Pancreas (tissue), 10 donors: ENCODE measurements at regions not wholly inside any gene's neighbourhood (a gene's known extent, or its start where the extent isn't known, plus 50 kb on each side); places are given as distances from the start of the nearest gene placed in this dataset.

Experiments used
- ATAC-seq, 4 donors: fragments of 200-7000 bp; cut with Tn5 transposase; one replicate each; pipeline versions ENCODE4 v1.8.0 to v1.9.1; 2020; ENCODE audit warnings: mild to moderate bottlenecking in 4 of 4, moderate library complexity in 4 of 4
- DNase-seq, 6 donors: peaks; one replicate each; pipeline ENCODE4 v3.0.0-alpha.2; 2020
- FAIRE-seq: peaks from 2 replicates; lab custom pipeline; 2012; peaks lifted over from hg19 to GRCh38; lab: Jason Lieb, UNC
- H3K27ac ChIP-seq, 4 donors: fragments of 200-600 bp; sonication (generic); 1 replicate in 3 of 4; 2 replicates in 1 of 4; pipeline versions ENCODE4 v1.5.0 to v1.8.0; 2020
- H3K27me3 ChIP-seq, 4 donors: fragments of 200-600 bp; one replicate each; pipeline ENCODE4 v1.8.0; 2021
- H3K36me3 ChIP-seq, 3 donors: fragments of 200-600 bp; sonication (generic) in 1 of 3; one replicate each; pipeline versions ENCODE4 v1.5.0 to v1.8.0; 2020 to 2021
- H3K4me1 ChIP-seq, 3 donors: fragments of 200-600 bp; one replicate each; pipeline ENCODE4 v1.8.0; 2021
- H3K4me3 ChIP-seq, 4 donors: fragments of 200-600 bp; sonication (generic) in 2 of 4; one replicate each; pipeline versions ENCODE4 v1.5.0 to v1.8.0; 2020 to 2021
- H3K9me3 ChIP-seq, 4 donors: fragments of 200-600 bp; one replicate each; pipeline ENCODE4 v1.8.0; 2021
- CTCF ChIP-seq, 4 donors: fragments of 200-600 bp; sonication (generic) in 3 of 4; IDR thresholded peaks; one replicate each; pipeline versions ENCODE4 v1.5.0 to v1.8.0; 2021; ENCODE audit warnings: antibody characterized with exemption in 4 of 4
- WGBS, 2 donors: extraction: QIAGEN DNeasy Blood & Tissue Kit; methylation state at CpG; one replicate each; pipeline ENCODE4 v1.1.7; 2013; 5-methylcytosine and 5-hydroxymethylcytosine counted together
- intact Hi-C, 3 donors: fragments of 100-400 bp; cut with DNase I; formaldehyde crosslinking; loops; one replicate each; pipeline versions ENCODE4 v1.11.1 to v1.14.2; 2022
- donor health status: healthy with polysubstance abuse.
- donor health status: DM: no; HTN: no; CAD: no; lungs with moderate emphysema.
- donor health status: DM: no; HTN: no; CAD: no.
- donor health status: control.
- donor health status: control.
- donor health status: Bipolar disorder and iron deficiency.
- donor health status: DM: yes; HTN: yes; CAD: no.
- donor health status: DM: no; HTN: no; CAD: no.
- donor health status: DM: no; HTN: no; CAD: no.
- donor health status: DM: yes; HTN: yes; CAD: no.

- intact Hi-C loops, result loop anchor here in 1 of 3 donors (10.0 kb wide), 1 partner anchor 58 kb away; no protein-coding TSS in a partner anchor
- FAIRE-seq (no peak), DNase-seq (no peak), ATAC-seq (no peak)
- Histone ChIP-seq H3K27ac (no peak overlapping the region), H3K36me3 (no peaks in the 10 kb centered on the region), H3K9me3 (no peaks in the 10 kb centered on the region), H3K4me1 (no peaks in the 10 kb centered on the region), H3K27me3 (no peaks in the 10 kb centered on the region), H3K4me3 (no peak overlapping the region)
- 15 to 24% methylated on average over 2 of the region's 2 CpGs for WGBS, 2 donors
- TF ChIP-seq CTCF (IDR thresholded peaks at IDR 0.05), result no peak
These were observed 725.0 kb downstream of the METTL15 start for GRCh38 chr11:28833169-28833568.

GRCh38 chr11:28826807-28827206, 718.6 kb downstream of the METTL15 start:
- ATAC-seq, result no peak
- TF ChIP-seq CTCF (IDR thresholded peaks at IDR 0.05), result no peak
- Histone ChIP-seq H3K4me3 (no peak overlapping the region), H3K4me1 (no peaks in the 10 kb centered on the region), H3K9me3 (no peaks in the 10 kb centered on the region), H3K36me3 (no peaks in the 10 kb centered on the region), H3K27me3 (no peaks in the 10 kb centered on the region), H3K27ac (no peak overlapping the region)
- FAIRE-seq, result no peak
- WGBS, 2 donors, result 89 to 95% methylated on average over 1 of the region's 1 CpG
- no peak for DNase-seq
- intact Hi-C loops, result no loop called here

GRCh38 chr11:28822576-28822975, 714.4 kb downstream of the METTL15 start:
- 54 to 73% methylated on average over 4 of the region's 4 CpGs for WGBS, 2 donors
- no peak for FAIRE-seq
- TF ChIP-seq CTCF (IDR thresholded peaks at IDR 0.05), result no peak

GRCh38 chr11:28820296-28820989, 712.3 kb downstream of the METTL15 start:
- no peaks in the 10 kb centered on the region for H3K4me1 ChIP-seq
- DNase-seq (no peak), ATAC-seq (no peak), FAIRE-seq (no peak)
- no peaks in the 10 kb centered on the region for H3K36me3 ChIP-seq
- no peak overlapping the region for H3K4me3 ChIP-seq
- intact Hi-C loops, result no loop called here
- no peaks in the 10 kb centered on the region for H3K27me3 ChIP-seq
- H3K27ac ChIP-seq, result no peak overlapping the region
- WGBS, 2 donors, result 60 to 76% methylated on average over 2 of the region's 2 CpGs
- H3K9me3 ChIP-seq, result no peaks in the 10 kb centered on the region
- TF ChIP-seq CTCF (IDR thresholded peaks at IDR 0.05), result no peak

More at GRCh38 chr11:28822576-28822975, 714.4 kb downstream of the METTL15 start:
- no peak for ATAC-seq
- Histone ChIP-seq H3K36me3 (no peaks in the 10 kb centered on the region), H3K27me3 (no peaks in the 10 kb centered on the region), H3K4me3 (no peak overlapping the region), H3K9me3 (no peaks in the 10 kb centered on the region), H3K27ac (no peak overlapping the region), H3K4me1 (no peaks in the 10 kb centered on the region)
- no peak for DNase-seq
- intact Hi-C loops, result no loop called here

GRCh38 chr11:28819741-28820140, 711.6 kb downstream of the METTL15 start:
- intact Hi-C loops, result no loop called here
- WGBS, 2 donors, result 41 to 46% methylated on average over 4 of the region's 4 CpGs
- ATAC-seq (no peak), FAIRE-seq (no peak), DNase-seq (no peak)
- Histone ChIP-seq H3K9me3 (no peaks in the 10 kb centered on the region), H3K36me3 (no peaks in the 10 kb centered on the region), H3K27ac (no peak overlapping the region), H3K4me1 (no peaks in the 10 kb centered on the region), H3K27me3 (no peaks in the 10 kb centered on the region), H3K4me3 (no peak overlapping the region)
- no peak for TF ChIP-seq CTCF (IDR thresholded peaks at IDR 0.05)
